ENCODE measurements at regions not wholly inside any gene's neighbourhood (a gene's known extent, or its start where the extent isn't known, plus 50 kb on each side); places are given as distances from the start of the nearest gene placed in this dataset.

- TF ChIP-seq CTCF (IDR thresholded peaks at IDR 0.05) = no peak
- TF ChIP-seq POLR2A (IDR thresholded peaks at IDR 0.05) = no peak
These were observed 101.1 kb upstream of the ZNF438 start for GRCh38 chr10:31132681-31133244.

Measured in uterus (tissue), 2 donors.